NCI-H128 (cell line): ENCODE measurements at regions not wholly inside any gene's neighbourhood (a gene's known extent, or its start where the extent isn't known, plus 50 kb on each side); places are given as distances from the start of the nearest gene placed in this dataset.

ENCODE experiments used
- DNase-seq: peaks from one replicate; lab custom pipeline; 2025; ENCODE audit not compliant: unreplicated experiment; lab: John Stamatoyannopoulos, UW

DNA sequence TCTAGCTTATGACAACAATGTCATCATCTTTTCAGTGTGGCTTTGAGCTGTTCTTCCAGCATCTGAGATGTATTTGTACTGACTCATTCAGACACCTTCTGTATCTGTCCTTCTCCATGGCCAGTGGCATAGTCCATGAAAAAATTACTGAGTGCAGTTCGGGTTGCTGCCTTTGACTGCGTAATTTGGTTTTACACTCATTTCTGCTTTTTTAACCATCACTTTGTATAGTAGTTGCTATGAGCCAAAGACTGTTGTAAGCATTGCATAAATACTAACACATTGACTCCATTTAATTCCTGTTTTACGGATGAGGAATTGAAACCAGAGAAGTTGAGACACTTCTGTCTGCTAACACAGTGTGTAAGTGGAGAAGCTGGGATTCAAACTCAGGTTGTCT is 190.7 kb upstream of the MID1 start:
- no peak for DNase-seq

DNA sequence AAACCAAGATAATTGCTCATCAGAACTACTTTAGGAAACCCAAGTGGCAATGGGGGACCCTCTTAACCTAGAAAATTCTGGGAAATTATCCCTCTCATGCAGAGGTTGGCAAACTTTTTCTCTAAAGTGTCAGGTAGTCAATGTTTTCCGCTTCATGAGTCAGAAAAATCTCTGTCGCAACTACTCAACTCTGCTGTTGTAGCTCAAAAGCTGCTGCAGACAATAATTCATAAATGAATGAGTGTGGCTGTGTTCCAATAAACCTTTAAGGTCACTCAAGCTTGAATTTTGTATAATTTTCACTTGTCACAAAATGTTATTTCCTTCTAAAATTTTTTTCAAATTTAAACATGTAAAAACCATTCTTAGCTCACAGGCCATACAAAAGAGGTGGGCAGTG is 193.4 kb upstream of the MID1 start:
- no peak for DNase-seq

DNA sequence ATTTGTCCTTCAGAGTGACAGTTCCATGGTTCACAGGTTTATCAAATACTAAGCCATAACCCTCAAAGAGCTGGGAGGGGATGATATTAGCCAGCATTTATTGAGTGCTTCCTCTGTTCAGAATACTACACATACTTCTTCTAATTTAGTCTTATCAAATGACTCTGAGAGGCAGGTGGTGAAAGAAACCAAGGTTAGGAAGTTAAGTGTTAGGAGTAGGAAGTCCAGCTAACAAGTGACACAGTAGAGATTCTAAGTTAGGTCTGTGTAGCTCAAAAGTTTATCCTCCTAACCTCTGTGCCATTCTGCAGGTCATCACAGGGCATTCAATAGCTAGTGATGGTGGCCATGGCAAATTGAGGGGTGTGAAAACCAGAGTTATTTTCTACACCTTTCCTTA is 198.3 kb upstream of the MID1 start:
- DNase-seq: no peak

DNA sequence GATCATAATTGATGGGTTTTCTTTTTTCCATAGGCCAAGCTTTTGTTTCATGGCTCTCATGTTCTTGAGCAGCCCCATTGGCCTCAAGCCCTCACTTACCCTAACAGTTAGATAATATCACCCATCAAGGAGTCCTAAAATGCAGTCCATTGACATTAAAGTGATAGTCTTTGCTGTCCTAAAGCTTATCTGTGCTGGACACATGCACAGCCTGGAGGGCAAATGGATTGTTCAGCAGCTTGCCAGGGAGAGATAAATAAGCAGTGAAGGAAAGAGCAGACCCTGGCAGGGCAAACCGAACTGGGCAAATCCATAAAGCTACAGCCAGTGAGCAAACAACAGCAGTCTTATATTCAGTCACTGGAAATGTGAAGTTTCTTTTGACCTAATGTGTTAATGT is 199.6 kb upstream of the MID1 start:
- no peak for DNase-seq

DNA sequence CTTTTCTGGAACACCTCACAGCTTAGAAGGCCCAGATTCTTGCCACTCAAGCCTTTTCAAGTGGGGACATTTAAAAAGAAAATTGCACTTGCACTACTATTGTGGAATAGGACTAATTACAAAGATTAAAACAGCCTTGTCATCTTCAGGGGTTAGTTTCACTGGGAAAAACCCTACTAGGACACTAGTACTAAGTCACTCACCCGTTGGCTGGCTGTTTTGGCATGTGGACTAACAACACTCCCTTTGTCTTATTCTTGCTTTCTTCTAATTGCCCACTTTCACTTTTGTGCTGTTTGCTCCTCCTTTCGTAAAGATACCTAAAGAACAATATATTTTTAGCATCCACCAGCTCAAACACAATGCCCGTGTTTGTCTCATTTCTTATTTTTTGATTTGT is 200.9 kb upstream of the MID1 start:
- no peak for DNase-seq

DNA sequence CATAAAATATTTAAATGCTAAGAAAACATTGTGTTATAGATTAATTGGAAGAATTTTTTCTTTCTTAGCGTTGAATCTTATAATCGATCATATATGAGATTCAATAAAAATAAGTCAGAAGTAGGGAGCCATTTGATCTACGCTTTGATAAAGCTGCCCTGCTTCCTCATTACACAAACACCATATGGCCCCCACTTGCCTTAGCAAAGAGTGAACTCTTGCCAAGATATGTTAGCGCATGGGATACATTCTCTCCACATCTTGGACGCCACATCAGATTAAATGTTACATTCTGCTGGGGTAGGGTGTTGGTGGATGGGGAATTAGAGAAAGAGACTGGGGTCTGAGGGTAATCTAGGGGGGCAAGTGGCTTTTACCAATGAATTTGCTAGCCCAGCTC is 207.7 kb upstream of the MID1 start:
- no peak for DNase-seq

DNA sequence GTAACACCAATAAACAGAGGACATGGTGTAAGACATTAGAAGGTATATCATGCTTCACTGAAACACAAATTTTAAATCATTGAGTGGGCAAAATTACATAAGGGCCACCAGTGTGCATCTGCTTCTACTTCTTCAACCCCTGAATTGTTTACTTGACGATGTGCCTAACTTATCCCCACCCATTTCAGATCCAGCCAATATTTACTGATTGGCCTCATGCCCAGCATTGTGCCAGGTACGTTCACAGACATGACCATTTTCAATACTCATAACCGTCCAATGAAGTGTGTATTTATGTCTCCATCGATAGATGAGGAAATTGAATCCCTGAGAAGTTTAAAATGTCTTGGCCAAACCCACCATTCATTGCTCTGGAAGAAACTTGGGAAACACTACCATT is 208.3 kb upstream of the MID1 start:
- DNase-seq: no peak

DNA sequence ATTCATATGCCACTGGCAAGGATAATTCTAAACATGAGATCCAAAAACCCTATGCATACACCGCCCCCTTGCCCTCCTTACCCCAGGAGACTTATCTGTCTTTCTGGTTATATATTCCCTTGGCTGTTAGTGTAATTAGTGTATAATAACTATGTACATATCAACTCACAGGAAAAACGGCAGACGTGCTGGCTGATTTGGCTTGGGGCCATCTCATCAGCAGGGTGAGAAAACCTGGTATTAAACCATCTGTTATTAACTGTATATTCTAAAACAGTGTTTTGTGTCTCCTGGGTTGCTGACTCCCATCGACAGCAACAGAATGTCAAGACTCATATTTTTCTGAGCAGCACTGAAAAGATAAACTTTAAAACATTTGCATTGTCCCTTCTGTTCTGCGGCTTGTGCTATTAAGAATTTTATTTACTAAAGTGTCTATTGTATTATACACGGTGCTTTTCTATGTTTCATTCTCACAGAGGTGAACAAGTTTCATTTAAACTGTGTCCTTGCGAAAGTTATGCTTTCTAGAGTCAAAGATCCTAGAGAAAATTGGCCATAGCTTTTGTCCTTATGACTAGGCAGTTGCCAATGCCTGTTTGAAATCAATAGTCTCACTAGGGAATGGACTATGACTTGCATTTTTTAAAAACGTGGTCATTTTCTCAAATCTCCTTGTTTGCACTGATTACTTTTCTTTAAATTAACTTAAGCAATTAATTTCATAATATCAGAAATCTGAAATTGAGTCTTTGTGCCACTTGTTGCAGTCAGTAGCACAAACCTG is 211.5 kb upstream of the MID1 start:
- DNase-seq: no peak

DNA sequence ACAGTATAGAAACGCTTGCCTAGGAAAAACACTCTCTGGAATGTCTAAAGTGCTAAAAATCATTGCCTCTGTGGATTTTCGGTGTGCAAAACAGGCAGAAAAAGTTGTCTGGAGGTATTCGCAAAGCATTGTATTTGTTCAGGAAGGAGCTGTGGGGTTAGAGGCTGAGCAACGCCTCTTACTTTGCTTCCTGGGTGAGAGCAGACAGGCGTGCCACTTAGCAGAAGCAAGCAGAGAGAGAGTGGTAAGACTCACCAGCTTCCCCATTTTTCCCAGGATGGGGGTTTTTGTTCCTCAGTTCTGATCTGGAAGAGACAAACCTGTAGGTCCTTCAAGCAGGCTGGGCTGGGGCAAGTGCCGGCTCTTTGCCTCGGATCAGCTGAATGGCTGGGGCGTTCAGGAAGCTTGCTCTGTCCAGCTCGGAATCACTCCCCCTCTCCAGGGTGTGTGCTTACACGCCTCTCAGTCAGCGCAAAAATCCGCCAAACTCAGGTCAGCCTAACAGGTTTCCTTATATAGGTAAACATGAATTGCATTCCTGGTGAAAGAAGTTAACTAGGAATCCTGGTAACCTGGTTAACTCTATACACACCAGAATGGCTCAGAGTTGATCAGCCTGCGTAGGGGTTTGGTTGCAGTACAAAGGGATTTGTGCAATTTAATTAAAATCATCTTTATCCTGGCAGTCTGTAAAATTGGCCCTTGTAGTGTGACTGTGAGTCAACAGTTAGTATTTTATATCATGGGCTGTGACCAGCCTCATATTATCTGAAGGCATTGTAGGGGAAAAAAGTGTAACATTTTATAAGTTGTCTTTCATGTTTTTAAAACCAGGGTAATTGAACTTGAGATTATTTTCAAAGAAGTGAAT is 213.1 kb upstream of the MID1 start:
- DNase-seq: no peak

DNA sequence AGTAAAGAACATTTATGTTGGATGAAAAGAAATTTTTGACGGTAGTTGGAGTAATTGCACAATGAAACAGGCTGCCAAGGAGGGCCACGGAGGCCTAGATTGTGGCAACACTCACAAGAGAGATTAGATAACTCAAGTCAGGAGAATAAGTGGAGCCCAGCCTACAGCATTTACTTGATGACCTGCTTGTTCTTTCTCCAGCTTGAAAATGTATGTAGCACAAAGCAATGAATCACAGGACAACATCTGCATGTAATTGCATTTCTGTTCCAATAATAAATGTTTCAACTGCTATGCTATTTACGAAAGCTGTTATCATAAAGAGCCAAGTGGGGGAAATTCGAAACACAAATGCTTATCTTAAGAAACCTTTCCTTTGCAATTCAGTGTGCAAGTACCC is 221.2 kb upstream of the MID1 start:
- no peak for DNase-seq

DNA sequence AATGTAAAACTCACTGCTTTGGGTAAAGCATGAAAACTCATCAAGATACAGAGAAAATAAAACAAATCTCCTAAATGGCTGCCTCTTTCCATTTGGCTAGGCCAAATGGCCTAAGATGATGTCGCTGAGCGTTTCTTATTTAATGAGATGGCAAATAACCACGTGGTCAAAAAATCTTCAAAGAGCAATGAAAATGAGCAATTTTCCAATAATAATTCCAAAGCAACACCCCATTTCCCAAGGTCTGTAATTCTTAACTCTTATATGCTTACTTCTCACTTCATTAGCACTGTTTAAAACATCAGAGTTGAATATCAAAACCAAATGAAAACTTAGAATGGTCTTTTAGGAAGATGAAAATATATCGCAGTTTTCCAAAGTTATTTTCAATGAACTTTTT is 222.3 kb upstream of the MID1 start:
- DNase-seq: no peak

DNA sequence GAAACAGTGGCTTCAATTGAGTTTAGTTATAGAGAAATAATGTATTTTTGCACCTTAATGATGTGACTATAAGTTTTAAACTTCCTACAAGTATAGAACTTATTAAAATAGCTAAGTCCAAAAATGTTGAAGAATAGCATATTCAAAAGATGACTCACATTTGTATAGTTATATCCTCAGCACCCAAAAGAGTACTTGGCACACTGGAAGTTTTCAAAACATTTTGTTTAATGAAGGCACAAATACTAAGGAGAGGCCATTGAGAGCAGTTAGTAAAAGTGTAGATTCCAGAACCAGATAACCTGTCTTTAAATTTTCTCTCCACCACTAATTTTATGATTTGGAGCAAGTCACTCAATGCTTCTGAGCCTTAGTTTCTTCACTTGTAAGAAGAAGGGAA is 226.9 kb upstream of the MID1 start:
- DNase-seq: no peak

DNA sequence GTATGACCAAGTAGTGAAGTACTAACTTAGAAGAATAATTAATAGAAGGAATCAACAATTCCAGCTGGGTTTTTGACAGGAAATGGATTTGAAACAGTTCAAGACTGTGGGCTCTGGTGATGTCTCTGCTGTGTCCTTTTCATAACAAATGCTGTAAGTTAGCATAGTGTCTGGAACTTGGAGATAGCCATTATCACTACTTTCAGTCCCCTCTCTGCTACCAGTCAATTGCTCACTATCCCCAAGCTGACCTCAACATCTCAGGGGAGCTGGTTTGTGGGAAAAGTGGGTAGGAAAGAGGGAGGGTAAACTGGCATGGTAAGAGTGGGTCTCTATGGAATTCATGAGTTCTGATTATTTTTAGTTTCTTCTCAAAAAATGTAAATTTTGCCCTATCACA is 231.4 kb upstream of the MID1 start:
- no peak for DNase-seq

DNA sequence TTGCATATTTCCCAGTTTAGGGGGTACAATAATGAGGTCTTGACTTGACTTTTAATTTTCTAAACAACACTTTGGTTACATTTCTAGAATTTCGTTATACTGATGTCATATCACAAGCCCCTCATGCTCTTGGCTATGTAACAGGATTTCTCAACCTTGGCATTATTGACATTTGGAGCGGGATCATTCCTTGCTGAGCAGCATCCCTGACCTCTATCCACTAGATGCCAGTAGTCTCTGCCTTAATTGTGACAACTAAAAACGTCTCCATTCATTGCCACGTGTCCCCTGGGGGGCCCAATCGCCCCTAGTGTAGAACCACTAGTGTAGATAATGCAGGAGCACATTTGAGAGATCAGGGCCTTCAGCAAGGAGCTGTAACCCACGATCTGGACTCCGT is 234.2 kb upstream of the MID1 start:
- DNase-seq: no peak

DNA sequence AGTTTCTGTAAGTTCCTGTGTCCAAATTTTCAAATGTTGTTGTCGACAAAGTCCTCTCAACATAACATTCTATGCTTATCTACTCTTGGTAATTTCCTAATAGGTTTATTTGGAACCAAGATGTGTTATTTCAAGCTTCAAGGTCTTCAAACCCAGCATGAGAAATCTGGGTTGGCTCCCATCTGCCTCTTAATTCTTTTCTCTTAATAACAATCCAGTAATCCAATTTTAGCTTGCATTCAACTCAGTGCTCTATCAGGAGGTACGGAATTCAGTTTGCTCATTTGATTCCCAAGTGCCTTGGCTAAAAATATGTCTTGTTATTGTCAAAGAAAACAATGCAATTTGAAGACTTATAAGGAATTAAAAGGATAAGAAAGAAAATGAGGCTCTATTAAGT is 235.5 kb upstream of the MID1 start:
- no peak for DNase-seq

DNA sequence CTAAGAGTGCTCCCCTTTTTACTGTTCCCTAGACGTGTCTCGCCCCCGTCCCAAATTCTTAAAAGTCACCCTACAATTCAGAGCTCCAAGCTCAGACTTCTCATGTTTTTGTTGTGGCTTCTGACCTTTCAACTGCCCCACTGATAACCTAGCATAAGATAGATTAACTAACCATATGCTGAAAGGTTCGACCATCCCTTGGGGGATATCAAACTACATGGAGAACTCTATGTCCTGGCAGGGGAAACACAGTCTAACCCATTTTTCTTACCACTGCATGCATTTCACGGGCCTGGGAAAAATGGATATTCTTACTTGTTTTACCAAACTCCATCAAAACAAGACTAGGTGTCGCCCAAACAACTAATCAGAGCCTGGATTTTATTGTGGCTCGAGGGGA is 236.4 kb upstream of the MID1 start:
- no peak for DNase-seq

DNA sequence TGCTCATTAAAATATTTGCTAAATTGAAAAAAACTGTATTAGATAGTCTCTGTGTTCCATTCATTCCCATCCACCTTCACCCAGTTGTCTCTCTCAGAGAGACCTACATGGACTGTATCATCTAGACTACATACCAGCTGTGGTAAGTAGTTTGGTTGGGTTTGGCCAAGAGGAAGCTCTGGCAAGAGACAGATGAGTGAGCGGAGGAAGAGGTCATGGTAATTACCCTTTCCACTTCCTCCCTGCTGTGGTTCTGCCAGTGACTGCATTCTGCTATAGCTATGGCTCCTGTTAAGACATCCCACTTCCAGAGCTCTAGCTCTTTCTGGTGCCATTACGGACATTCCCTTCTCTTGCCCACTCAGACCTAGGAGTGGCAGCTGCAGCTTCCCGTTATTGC is 239.0 kb upstream of the MID1 start:
- no peak for DNase-seq

DNA sequence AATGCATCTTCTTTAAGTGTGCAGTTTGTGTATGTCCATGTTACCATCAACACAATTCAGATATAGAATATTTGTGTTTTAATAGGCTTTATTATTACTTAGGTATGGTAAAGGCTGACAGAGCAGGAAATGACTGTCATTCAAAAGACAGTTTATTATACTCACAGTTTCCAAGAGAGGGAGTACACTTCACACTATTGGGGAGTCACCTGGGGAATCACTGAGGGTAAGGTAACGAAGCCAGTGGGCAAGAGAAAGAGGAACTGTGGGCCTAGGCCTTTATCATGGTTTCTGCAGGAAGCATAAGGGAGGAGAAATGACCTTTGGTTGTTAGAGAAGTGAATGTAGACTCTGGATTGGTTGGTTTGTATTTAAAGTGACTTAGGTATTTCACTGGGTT is 235.1 kb upstream of the HCCS start:
- no peak for DNase-seq

DNA sequence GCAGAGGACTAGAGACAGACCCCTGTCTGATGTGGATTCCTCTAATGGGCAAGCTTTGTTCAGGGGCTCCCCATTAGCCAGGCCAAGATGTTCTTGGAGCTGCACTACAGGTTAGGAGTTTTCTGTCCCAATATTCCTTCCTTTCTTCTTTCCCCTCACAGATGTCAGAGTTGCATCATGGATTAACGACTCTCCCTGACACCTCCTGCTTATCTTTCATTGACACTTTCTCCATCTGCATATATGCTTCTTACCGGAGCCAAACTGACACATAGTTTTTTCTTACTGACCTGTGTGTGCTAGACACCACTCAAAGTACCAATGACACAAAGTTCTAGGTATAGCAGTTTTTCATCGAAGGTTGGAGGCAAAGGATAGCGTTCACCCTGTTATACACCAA is 228.6 kb upstream of the HCCS start:
- no peak for DNase-seq

DNA sequence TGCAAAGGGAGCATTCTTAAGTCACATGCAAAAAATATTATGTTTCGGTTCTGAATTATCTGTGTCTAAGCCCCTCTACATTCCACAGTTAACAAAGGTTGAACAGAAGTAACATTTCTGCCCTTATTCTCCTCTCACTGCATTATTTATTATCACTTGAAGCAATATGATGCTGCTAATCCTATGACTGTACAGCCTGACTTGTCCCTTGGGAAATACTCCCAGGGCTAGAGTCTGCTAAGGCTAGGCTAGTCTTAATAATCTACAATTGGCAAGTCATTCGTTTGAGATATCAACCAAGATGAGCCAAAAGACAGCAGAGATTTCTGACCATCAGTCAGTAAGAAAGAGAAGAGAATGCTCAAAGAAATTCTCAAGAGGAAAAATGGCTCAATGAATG is 226.9 kb upstream of the HCCS start:
- no peak for DNase-seq

DNA sequence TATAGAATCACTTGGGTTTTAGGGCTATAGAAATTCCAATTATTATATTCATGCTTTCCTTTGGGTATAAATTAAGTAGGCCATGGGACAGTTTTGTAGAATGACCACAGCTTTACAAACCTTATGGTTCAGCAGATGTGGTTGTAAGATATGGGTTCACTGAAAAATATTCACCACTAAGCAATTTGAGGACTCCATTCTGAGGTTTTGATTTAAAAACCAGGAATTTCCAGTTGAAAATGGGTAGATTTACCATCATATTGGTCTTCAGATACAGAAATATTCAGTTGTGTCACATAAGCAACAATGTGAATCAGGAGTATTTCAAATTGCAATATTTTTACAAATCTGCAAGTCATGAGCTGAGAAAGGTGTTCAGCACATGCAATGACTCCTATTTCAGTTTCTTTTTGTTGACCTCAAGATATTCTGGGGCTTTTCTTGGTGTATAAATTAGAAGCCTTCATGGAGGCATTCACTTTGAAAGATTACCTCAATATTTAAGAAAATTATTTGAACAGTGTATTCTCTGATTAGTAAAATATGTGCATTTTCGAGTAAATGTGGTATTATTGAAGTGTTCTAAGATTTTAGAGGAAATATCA is 218.4 kb upstream of the HCCS start:
- DNase-seq: no peak

DNA sequence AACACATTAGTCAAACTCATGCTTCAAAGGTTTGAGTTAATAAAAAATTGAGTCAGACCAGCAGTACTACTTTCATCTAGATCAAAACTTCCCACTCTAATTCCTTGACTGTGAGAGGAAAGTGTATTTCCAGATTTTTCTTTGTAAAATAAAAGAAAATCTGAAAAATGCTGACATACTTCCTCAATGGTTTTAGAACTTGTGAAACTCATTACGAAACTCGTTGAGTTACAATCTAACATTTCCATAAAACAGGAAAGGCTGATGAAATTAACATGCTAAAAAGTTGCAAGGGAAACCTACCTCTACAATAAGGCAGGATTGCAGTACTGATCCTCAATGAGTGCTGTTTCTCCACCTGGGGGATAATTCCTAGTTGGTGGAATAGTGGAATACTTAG is 217.8 kb upstream of the HCCS start:
- no peak for DNase-seq
